Upper lobe of right lung (tissue), 1 donor: ENCODE measurements at regions not wholly inside any gene's neighbourhood (a gene's known extent, or its start where the extent isn't known, plus 50 kb on each side); places are given as distances from the start of the nearest gene placed in this dataset.

ENCODE experiments used
- ATAC-seq: fragments of 200-7000 bp; cut with Tn5 transposase; one replicate; pipeline ENCODE4 v1.9.1; 2020; ENCODE audit warnings: mild to moderate bottlenecking, moderate library complexity
- DNase-seq: peaks from one replicate; pipeline ENCODE4 v3.0.0-alpha.2; 2020
- H3K27ac ChIP-seq: fragments of 200-600 bp; one replicate; pipeline ENCODE4 v1.8.0; 2022
- H3K27me3 ChIP-seq: fragments of 200-600 bp; one replicate; pipeline ENCODE4 v1.8.0; 2022; ENCODE audit warnings: mild to moderate bottlenecking
- H3K36me3 ChIP-seq: fragments of 200-600 bp; one replicate; pipeline ENCODE4 v1.8.0; 2022
- H3K4me1 ChIP-seq: fragments of 200-600 bp; one replicate; pipeline ENCODE4 v1.8.0; 2022
- H3K4me3 ChIP-seq: fragments of 200-600 bp; one replicate; pipeline ENCODE4 v1.8.0; 2022; ENCODE audit warnings: mild to moderate bottlenecking
- H3K9me3 ChIP-seq: fragments of 200-600 bp; one replicate; pipeline ENCODE4 v1.8.0; 2022
- intact Hi-C: fragments of 100-400 bp; cut with DNase I; formaldehyde crosslinking; loops from one replicate; pipeline ENCODE4 v1.11.0; 2022
- TF ChIP-seq, protein P1 (sequence below): fragments of 200-600 bp; IDR thresholded peaks from one replicate; pipeline ENCODE4 v1.8.0; 2022; ENCODE audit warnings: antibody characterized with exemption
- donor health status: DM: no; HTN: yes; CAD: no; lungs with severe emphysema.

DNA sequence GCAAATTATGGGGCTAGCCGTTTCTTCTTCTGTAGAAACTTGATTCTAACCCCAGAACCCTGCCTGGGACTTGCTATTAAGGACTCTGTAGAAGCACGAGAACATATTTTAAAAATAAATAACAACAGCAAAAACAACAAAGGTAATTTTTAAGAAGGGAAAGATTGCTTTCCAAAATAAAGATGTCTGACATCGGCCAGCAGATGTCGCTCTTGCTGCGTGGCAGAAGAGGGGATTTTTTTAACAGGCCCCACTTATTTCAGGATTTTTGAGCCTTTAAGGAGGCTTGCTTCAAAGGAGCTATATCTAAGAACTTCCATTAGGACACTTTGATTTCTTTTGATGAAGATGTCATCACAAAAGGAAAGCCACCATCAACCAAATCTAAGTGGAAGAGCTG, 62.8 kb upstream of the EGFL6 start:
- TF ChIP-seq, protein P1, sequence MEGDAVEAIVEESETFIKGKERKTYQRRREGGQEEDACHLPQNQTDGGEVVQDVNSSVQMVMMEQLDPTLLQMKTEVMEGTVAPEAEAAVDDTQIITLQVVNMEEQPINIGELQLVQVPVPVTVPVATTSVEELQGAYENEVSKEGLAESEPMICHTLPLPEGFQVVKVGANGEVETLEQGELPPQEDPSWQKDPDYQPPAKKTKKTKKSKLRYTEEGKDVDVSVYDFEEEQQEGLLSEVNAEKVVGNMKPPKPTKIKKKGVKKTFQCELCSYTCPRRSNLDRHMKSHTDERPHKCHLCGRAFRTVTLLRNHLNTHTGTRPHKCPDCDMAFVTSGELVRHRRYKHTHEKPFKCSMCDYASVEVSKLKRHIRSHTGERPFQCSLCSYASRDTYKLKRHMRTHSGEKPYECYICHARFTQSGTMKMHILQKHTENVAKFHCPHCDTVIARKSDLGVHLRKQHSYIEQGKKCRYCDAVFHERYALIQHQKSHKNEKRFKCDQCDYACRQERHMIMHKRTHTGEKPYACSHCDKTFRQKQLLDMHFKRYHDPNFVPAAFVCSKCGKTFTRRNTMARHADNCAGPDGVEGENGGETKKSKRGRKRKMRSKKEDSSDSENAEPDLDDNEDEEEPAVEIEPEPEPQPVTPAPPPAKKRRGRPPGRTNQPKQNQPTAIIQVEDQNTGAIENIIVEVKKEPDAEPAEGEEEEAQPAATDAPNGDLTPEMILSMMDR, result peak; percentile 70
- no peak overlapping the region for H3K4me3 ChIP-seq
- no peaks in the 10 kb centered on the region for H3K36me3 ChIP-seq
- ATAC-seq, result no peak
- H3K9me3 ChIP-seq, result no peaks in the 10 kb centered on the region
- DNase-seq, result no peak
- no peaks in the 10 kb centered on the region for H3K4me1 ChIP-seq
- no peaks in the 10 kb centered on the region for H3K27me3 ChIP-seq
- intact Hi-C loops, result loop anchor here (5.0 kb wide), 1 partner anchor 526 kb away; no protein-coding TSS in a partner anchor
- H3K27ac ChIP-seq, result no peak overlapping the region

GRCh38 chrX:13502590-13502989, 66.8 kb upstream of the EGFL6 start:
- no peaks in the 10 kb centered on the region for H3K4me1 ChIP-seq
- no peak overlapping the region for H3K27ac ChIP-seq
- no peaks in the 10 kb centered on the region for H3K27me3 ChIP-seq
- intact Hi-C loops, result no loop called here
- ATAC-seq (no peak), DNase-seq (no peak)
- no peaks in the 10 kb centered on the region for H3K9me3 ChIP-seq
- no peak overlapping the region for H3K4me3 ChIP-seq
- TF ChIP-seq, protein P1, result no peak
- H3K36me3 ChIP-seq, result no peaks in the 10 kb centered on the region

- Histone ChIP-seq H3K9me3 (no peaks in the 10 kb centered on the region), H3K36me3 (no peaks in the 10 kb centered on the region), H3K4me1 (no peaks in the 10 kb centered on the region), H3K4me3 (no peak overlapping the region), H3K27ac (no peak overlapping the region), H3K27me3 (no peaks in the 10 kb centered on the region)
- no peak for DNase-seq
- TF ChIP-seq, protein P1, result no peak
- no peak for ATAC-seq
- intact Hi-C loops, result no loop called here
Measured at GRCh38 chrX:13499736-13500135, 69.7 kb upstream of the EGFL6 start.

GRCh38 chrX:13498238-13498637, 71.2 kb upstream of the EGFL6 start:
- DNase-seq (no peak), ATAC-seq (no peak)
- TF ChIP-seq, protein P1, result no peak
- Histone ChIP-seq H3K9me3 (no peaks in the 10 kb centered on the region), H3K27me3 (no peaks in the 10 kb centered on the region), H3K27ac (no peak overlapping the region), H3K4me3 (no peak overlapping the region), H3K36me3 (no peaks in the 10 kb centered on the region), H3K4me1 (no peaks in the 10 kb centered on the region)
- intact Hi-C loops, result no loop called here

DNA sequence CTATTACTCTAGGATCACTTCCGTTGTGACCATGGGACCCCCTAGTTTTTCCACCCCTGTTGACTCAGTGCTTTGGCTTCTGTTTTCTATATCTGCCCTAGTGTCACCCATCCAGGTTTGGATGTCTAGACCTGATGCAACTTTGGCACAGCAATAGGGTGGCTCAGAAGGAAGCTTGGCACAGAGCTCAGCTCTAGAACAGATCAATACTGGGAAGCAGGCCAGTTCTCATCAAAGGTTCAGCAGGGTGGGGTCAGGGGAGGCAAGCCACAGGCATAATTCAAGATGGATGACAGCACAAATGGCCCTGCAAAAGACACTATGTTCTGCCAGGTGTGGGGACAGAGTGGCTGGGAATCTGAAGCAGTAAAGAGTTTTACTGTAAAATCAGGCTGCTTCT, 74.2 kb upstream of the EGFL6 start:
- H3K36me3 ChIP-seq, result no peaks in the 10 kb centered on the region

More for the DNA sequence above, 74.2 kb upstream of the EGFL6 start:
- H3K9me3 ChIP-seq, result no peaks in the 10 kb centered on the region
- intact Hi-C loops, result no loop called here
- DNase-seq, result no peak
- H3K4me1 ChIP-seq, result no peaks in the 10 kb centered on the region
- H3K27ac ChIP-seq, result no peak overlapping the region
- no peak overlapping the region for H3K4me3 ChIP-seq
- no peaks in the 10 kb centered on the region for H3K27me3 ChIP-seq
- ATAC-seq, result no peak
- TF ChIP-seq, protein P1, result no peak
